GM12878 (cell line): ENCODE measurements at regions not wholly inside any gene's neighbourhood (a gene's known extent, or its start where the extent isn't known, plus 50 kb on each side); places are given as distances from the start of the nearest gene placed in this dataset.

Experiments used
- ATAC-seq: fragments of 200-7000 bp; cut with Tn5 transposase; 3 replicates; pipeline ENCODE4 v1.9.1; 2020; ENCODE audit warnings: mild to moderate bottlenecking, moderate library complexity
- BruUV-seq: library from RNA; stranded (reverse); fragments of 400-500 nt; replicated peaks from 2 replicates; lab custom pipeline; 2021; lab: Mats Ljungman, UMichigan
- CTCF ChIA-PET: fragments of 300-600 bp; sonication (Branson Sonifier 250); formaldehyde crosslinking; extraction: SDS; loops from one replicate; lab custom pipeline; 2021; ENCODE audit warnings: inconsistent platforms; lab: Yijun Ruan, JAX
- POLR2A ChIA-PET: fragments of 350-600 bp; formaldehyde crosslinking; extraction: SDS; loops from one replicate; lab custom pipeline; 2021; ENCODE audit warnings: inconsistent platforms; lab: Charles Lee
- RAD21 ChIA-PET: fragments of 300-600 bp; sonication (Branson Sonifier 250); formaldehyde crosslinking; loops from one replicate; lab custom pipeline; 2023; ENCODE audit warnings: antibody characterized with exemption; ENCODE audit not compliant: unreplicated experiment; lab: Charles Lee
- SMC1A ChIA-PET: fragments of 300-600 bp; sonication (Branson Sonifier 250); formaldehyde crosslinking; loops from one replicate; lab custom pipeline; 2023; ENCODE audit not compliant: unreplicated experiment, uncharacterized antibody; lab: Charles Lee
- DNase-seq: peaks from one replicate; pipeline ENCODE4 v3.0.0-alpha.2; 2011; ENCODE audit warnings: low read depth, low spot score
- FAIRE-seq: peaks from 3 replicates; lab custom pipeline; 2011; peaks lifted over from hg19 to GRCh38; lab: Jason Lieb, UNC
- H2AFZ ChIP-seq: 2 replicates; pipeline ENCODE4 v1.6.0; 2011; ENCODE audit warnings: low read depth, low read length, control low read depth; ENCODE audit not compliant: control insufficient read depth
- H3K27ac ChIP-seq: 2 replicates; pipeline ENCODE4 v1.5.1; 2011; ENCODE audit warnings: control low read depth; ENCODE audit not compliant: control insufficient read depth, insufficient read depth
- H3K27me3 ChIP-seq, 2 experiments: replicated peaks in 1 of 2; 2 replicates each; pipeline versions ENCODE4 v1.6.0 to v1.6.1; 2011; ENCODE audit warnings: low read length in 1 of 2; ENCODE audit not compliant: control insufficient read depth in 2 of 2, insufficient read depth in 2 of 2
- H3K36me3 ChIP-seq, 2 experiments: 2 replicates each; pipeline ENCODE4 v1.5.1; 2011; ENCODE audit warnings: low read length in 1 of 2; ENCODE audit not compliant: control insufficient read depth in 2 of 2, insufficient read depth in 2 of 2
- H3K4me1 ChIP-seq: 2 replicates; pipeline ENCODE4 v1.6.1; 2011; ENCODE audit warnings: mild to moderate bottlenecking, low read length, moderate library complexity, mixed read lengths; ENCODE audit not compliant: control insufficient read depth, insufficient read depth
- H3K4me2 ChIP-seq: 2 replicates; pipeline ENCODE4 v1.6.0; 2011; ENCODE audit warnings: control low read depth; ENCODE audit not compliant: control insufficient read depth, insufficient read depth
- H3K4me3 ChIP-seq: fragments of 200-600 bp; sonication (generic); 2 replicates; pipeline ENCODE4 v1.5.1; 2016
- H3K79me2 ChIP-seq: 2 replicates; pipeline ENCODE4 v1.6.0; 2011; ENCODE audit warnings: low read length; ENCODE audit not compliant: control insufficient read depth, insufficient read depth
- H3K9ac ChIP-seq: 2 replicates; pipeline ENCODE4 v1.8.0; 2011; ENCODE audit warnings: low read length, control low read depth, mixed read lengths; ENCODE audit not compliant: control insufficient read depth, insufficient read depth
- H3K9me3 ChIP-seq: replicated peaks from 3 replicates; pipeline ENCODE4 v1.5.1; 2011; ENCODE audit warnings: mild to moderate bottlenecking, low read length; ENCODE audit not compliant: control insufficient read depth, insufficient read depth
- H4K20me1 ChIP-seq: 2 replicates; pipeline ENCODE4 v1.6.0; 2011; ENCODE audit not compliant: control insufficient read depth, insufficient read depth
- BRCA1 ChIP-seq: IDR thresholded peaks from 2 replicates; pipeline ENCODE4 v1.6.1; 2011; ENCODE audit warnings: low read depth, low read length, improper control_type of control experiment
- EP300 ChIP-seq, 2 experiments: fragments of 150-350 bp in 1 of 2; IDR thresholded peaks; 2 replicates each; pipeline ENCODE4 v1.6.1; 2011 to 2012; ENCODE audit warnings: low read depth in 2 of 2, low read length in 2 of 2, borderline replicate concordance in 1 of 2, improper control_type of control experiment in 1 of 2, inconsistent platforms in 1 of 2; ENCODE audit not compliant: control insufficient read depth in 1 of 2
- ETV6 ChIP-seq, 2 experiments: fragments of 450-650 bp in 1 of 2; IDR thresholded peaks in 1 of 2; conservative IDR thresholded peaks in 1 of 2; 2 replicates each; pipeline ENCODE4 v1.6.1; 2014; ENCODE audit warnings: antibody characterized with exemption in 1 of 2, borderline replicate concordance in 1 of 2, low read depth in 1 of 2, mild to moderate bottlenecking in 1 of 2, moderate library complexity in 1 of 2
- FOXM1 ChIP-seq: IDR thresholded peaks from 2 replicates; pipeline ENCODE4 v1.6.1; 2012; ENCODE audit warnings: low read depth, mild to moderate bottlenecking, inconsistent platforms, low read length, moderate library complexity
- IKZF2 ChIP-seq, 2 experiments: fragments of 450-650 bp; IDR thresholded peaks; 2 replicates each; pipeline ENCODE4 v1.6.1; 2017; ENCODE audit warnings: mild to moderate bottlenecking in 2 of 2, moderate library complexity in 2 of 2
- MEF2B ChIP-seq: fragments of 450-650 bp; IDR thresholded peaks from 2 replicates; pipeline ENCODE4 v1.6.1; 2018; ENCODE audit warnings: mild to moderate bottlenecking, moderate library complexity; ENCODE audit not compliant: partially characterized antibody, poor library complexity, severe bottlenecking
- MTA2 ChIP-seq: fragments of 450-650 bp; IDR thresholded peaks from 2 replicates; pipeline ENCODE4 v1.6.1; 2016; ENCODE audit warnings: low read depth, mild to moderate bottlenecking, moderate library complexity
- MXI1 ChIP-seq: fragments of 150-350 bp; IDR thresholded peaks from 2 replicates; pipeline ENCODE4 v1.6.1; 2011; ENCODE audit warnings: low read depth, mild to moderate bottlenecking, inconsistent platforms, low read length, improper control_type of control experiment
- NR2C1 ChIP-seq: fragments of 450-650 bp; IDR thresholded peaks from 2 replicates; pipeline ENCODE4 v1.6.1; 2017; ENCODE audit warnings: antibody characterized with exemption, mild to moderate bottlenecking, moderate library complexity
- PAX5 ChIP-seq: IDR thresholded peaks from 2 replicates; pipeline ENCODE4 v1.6.1; 2011; ENCODE audit warnings: low read depth, low read length, borderline replicate concordance
- PML ChIP-seq: IDR thresholded peaks from 2 replicates; pipeline ENCODE4 v1.6.1; 2012; ENCODE audit warnings: low read length, inconsistent platforms
- POLR2AphosphoS2 ChIP-seq: IDR thresholded peaks from 2 replicates; pipeline ENCODE4 v1.6.1; 2011; ENCODE audit warnings: low read depth, mild to moderate bottlenecking, low read length, improper control_type of control experiment, moderate library complexity
- RB1 ChIP-seq: fragments of 450-650 bp; formaldehyde crosslinking; IDR thresholded peaks from 2 replicates; pipeline ENCODE4 v1.6.1; 2017; ENCODE audit warnings: mild to moderate bottlenecking, borderline replicate concordance
- WRNIP1 ChIP-seq: IDR thresholded peaks from 2 replicates; pipeline ENCODE4 v1.6.1; 2011; ENCODE audit warnings: low read depth, low read length, improper control_type of control experiment, borderline replicate concordance
- ZNF24 ChIP-seq: fragments of 450-650 bp; IDR thresholded peaks from 2 replicates; pipeline ENCODE4 v1.6.1; 2017; ENCODE audit warnings: antibody characterized with exemption, mild to moderate bottlenecking
- WGBS: methylation state at CpG from one replicate; pipeline ENCODE4 v1.1.6; 2016; ENCODE audit warnings: low lambda C conversion rate; ENCODE audit not compliant: insufficient replicate concordance, insufficient coverage; ENCODE audit errors: missing lambda C conversion rate; 5-methylcytosine and 5-hydroxymethylcytosine counted together
- in situ Hi-C: fragments of 300-500 bp; cut with MboI; formaldehyde crosslinking; loops from 9 replicates; pipeline ENCODE4 v1.14.3; 2018; ENCODE audit warnings: mixed read lengths
- intact Hi-C: fragments of 100-400 bp; cut with micrococcal nuclease; formaldehyde crosslinking; loops from one replicate; pipeline ENCODE4 v1.14.2; 2022; ENCODE audit not compliant: unreplicated experiment
- TF ChIP-seq, protein P1 (sequence below): fragments of 450-650 bp; IDR thresholded peaks from 2 replicates; pipeline ENCODE4 v1.6.1; 2014; ENCODE audit warnings: mild to moderate bottlenecking
- TF ChIP-seq, protein P2 (sequence below), 3 experiments: IDR thresholded peaks in 2 of 3; conservative IDR thresholded peaks in 1 of 3; 2 replicates each; pipeline ENCODE4 v1.5.1; 2011; ENCODE audit warnings: low read depth in 3 of 3, low read length in 3 of 3, mild to moderate bottlenecking in 3 of 3, control low read depth in 2 of 3, moderate library complexity in 2 of 3, inconsistent platforms in 1 of 3, mixed read lengths in 1 of 3; ENCODE audit not compliant: control insufficient read depth in 2 of 3, insufficient read depth in 1 of 3; ENCODE audit errors: extremely low read depth in 1 of 3
- TF ChIP-seq, protein P3 (sequence below): fragments of 450-650 bp; IDR thresholded peaks from 2 replicates; pipeline ENCODE4 v1.6.1; 2018; ENCODE audit warnings: mild to moderate bottlenecking, low read depth, moderate library complexity; ENCODE audit not compliant: partially characterized antibody
- TF ChIP-seq, protein P4 (sequence below): IDR thresholded peaks from 2 replicates; pipeline ENCODE4 v1.6.1; 2012; ENCODE audit warnings: low read depth, low read length, improper control_type of control experiment

DNA sequence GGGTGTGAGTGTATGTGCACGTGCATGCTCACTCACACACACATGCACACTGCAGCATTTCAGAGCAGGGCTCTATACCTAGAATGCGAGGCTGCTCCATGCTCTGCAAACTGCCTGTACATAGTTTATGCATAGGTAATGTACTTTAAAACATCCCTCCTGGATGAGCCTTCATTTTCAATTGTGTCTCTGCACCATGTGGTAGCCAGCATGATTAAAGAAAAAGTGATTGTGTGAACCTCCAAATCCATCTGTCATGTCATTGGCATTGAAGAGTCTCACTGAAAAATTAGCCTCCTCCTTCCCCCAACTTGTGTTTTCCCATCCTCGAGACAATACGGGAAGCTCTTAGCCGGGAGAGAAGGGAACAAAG, 120.9 kb upstream of the SPATS2L start:
- RAD21 ChIA-PET = no interaction called here
- BruUV-seq = no TSS peak
- Histone ChIP-seq H3K9me3 (no peaks in the 10 kb centered on the region), H3K36me3 (no peaks in the 10 kb centered on the region), H3K4me3 (no peak overlapping the region), H2AFZ (no peak overlapping the region), H4K20me1 (no peaks in the 10 kb centered on the region), H3K27me3 (no peaks in the 10 kb centered on the region; a peak in 1 of 4 replicates), H3K4me2 (no peak overlapping the region), H3K27ac (no peak overlapping the region), H3K4me1 (no peaks in the 10 kb centered on the region), H3K9ac (no peak overlapping the region), H3K79me2 (no peaks in the 10 kb centered on the region)
- TF ChIP-seq RB1 (no peak), MXI1 (no peak), ZNF24 (no peak), PAX5 (no peak), POLR2AphosphoS2 (no peak), MTA2 (no peak), EP300 (IDR thresholded peaks at IDR 0.05; ENCODE audit: borderline replicate concordance in 1 of 2, control insufficient read depth in 1 of 2, low read depth in 2 of 2, low read length in 2 of 2) (no peak), NR2C1 (no peak), ETV6 (conservative IDR thresholded peaks at IDR 0.05 in 1 of 2, IDR thresholded peaks at IDR 0.05 in 1 of 2; ENCODE audit: borderline replicate concordance in 1 of 2, low read depth in 1 of 2) (no peak), MEF2B (no peak), BRCA1 (no peak), PML (no peak), IKZF2 (IDR thresholded peaks at IDR 0.05) (no peak), FOXM1 (no peak), WRNIP1 (no peak)
- TF ChIP-seq, protein P1, sequence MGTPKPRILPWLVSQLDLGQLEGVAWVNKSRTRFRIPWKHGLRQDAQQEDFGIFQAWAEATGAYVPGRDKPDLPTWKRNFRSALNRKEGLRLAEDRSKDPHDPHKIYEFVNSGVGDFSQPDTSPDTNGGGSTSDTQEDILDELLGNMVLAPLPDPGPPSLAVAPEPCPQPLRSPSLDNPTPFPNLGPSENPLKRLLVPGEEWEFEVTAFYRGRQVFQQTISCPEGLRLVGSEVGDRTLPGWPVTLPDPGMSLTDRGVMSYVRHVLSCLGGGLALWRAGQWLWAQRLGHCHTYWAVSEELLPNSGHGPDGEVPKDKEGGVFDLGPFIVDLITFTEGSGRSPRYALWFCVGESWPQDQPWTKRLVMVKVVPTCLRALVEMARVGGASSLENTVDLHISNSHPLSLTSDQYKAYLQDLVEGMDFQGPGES = no peak
- TF ChIP-seq, protein P2, sequence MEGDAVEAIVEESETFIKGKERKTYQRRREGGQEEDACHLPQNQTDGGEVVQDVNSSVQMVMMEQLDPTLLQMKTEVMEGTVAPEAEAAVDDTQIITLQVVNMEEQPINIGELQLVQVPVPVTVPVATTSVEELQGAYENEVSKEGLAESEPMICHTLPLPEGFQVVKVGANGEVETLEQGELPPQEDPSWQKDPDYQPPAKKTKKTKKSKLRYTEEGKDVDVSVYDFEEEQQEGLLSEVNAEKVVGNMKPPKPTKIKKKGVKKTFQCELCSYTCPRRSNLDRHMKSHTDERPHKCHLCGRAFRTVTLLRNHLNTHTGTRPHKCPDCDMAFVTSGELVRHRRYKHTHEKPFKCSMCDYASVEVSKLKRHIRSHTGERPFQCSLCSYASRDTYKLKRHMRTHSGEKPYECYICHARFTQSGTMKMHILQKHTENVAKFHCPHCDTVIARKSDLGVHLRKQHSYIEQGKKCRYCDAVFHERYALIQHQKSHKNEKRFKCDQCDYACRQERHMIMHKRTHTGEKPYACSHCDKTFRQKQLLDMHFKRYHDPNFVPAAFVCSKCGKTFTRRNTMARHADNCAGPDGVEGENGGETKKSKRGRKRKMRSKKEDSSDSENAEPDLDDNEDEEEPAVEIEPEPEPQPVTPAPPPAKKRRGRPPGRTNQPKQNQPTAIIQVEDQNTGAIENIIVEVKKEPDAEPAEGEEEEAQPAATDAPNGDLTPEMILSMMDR (IDR thresholded peaks at IDR 0.05 in 2 of 3, conservative IDR thresholded peaks at IDR 0.05 in 1 of 3; ENCODE audit: control insufficient read depth in 2 of 3, extremely low read depth in 1 of 3, insufficient read depth in 1 of 3, low read depth in 3 of 3, low read length in 3 of 3) = no peak
- TF ChIP-seq, protein P3, sequence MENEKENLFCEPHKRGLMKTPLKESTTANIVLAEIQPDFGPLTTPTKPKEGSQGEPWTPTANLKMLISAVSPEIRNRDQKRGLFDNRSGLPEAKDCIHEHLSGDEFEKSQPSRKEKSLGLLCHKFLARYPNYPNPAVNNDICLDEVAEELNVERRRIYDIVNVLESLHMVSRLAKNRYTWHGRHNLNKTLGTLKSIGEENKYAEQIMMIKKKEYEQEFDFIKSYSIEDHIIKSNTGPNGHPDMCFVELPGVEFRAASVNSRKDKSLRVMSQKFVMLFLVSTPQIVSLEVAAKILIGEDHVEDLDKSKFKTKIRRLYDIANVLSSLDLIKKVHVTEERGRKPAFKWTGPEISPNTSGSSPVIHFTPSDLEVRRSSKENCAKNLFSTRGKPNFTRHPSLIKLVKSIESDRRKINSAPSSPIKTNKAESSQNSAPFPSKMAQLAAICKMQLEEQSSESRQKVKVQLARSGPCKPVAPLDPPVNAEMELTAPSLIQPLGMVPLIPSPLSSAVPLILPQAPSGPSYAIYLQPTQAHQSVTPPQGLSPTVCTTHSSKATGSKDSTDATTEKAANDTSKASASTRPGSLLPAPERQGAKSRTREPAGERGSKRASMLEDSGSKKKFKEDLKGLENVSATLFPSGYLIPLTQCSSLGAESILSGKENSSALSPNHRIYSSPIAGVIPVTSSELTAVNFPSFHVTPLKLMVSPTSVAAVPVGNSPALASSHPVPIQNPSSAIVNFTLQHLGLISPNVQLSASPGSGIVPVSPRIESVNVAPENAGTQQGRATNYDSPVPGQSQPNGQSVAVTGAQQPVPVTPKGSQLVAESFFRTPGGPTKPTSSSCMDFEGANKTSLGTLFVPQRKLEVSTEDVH = no peak
- TF ChIP-seq, protein P4, sequence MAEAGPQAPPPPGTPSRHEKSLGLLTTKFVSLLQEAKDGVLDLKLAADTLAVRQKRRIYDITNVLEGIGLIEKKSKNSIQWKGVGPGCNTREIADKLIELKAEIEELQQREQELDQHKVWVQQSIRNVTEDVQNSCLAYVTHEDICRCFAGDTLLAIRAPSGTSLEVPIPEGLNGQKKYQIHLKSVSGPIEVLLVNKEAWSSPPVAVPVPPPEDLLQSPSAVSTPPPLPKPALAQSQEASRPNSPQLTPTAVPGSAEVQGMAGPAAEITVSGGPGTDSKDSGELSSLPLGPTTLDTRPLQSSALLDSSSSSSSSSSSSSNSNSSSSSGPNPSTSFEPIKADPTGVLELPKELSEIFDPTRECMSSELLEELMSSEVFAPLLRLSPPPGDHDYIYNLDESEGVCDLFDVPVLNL = no peak
- ATAC-seq (no peak), DNase-seq (no peak), FAIRE-seq (no peak)
- CTCF ChIA-PET = no interaction called here
- intact Hi-C loops (no loop called here), in situ Hi-C loops (no loop called here)
- 32% methylated on average over 5 of the region's 5 CpGs for WGBS
- POLR2A ChIA-PET = no interaction called here
- SMC1A ChIA-PET = no interaction called here
